ENCODE measurements at regions not wholly inside any gene's neighbourhood (a gene's known extent, or its start where the extent isn't known, plus 50 kb on each side); places are given as distances from the start of the nearest gene placed in this dataset.
"Not testable (repeated sequence)": the region's sequence is repeated elsewhere in the genome, so short reads cannot be mapped to it uniquely, and the experiment has no call there.

DNA sequence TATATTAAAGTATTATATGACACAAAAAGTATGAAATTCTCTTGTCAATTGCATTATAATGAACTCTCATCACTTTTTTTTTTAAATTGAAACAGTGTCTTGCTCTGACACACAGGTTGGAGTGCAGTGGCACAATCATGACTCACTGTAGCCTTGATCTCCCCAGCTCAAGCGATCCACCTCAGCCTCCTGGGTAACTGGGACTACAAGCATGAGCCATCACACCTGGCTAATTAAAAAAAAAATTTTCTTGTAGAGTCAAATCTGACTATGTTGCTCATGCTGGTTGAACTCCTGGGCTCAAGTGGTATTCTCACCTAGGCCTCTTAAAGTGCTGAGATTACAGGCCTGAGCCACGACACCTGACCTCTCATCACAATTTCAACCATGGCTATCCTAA is 259.3 kb downstream of the S1PR1 start:
- Histone ChIP-seq H3K27ac (no peak overlapping the region), H3K9me3 (no peaks in the 10 kb centered on the region), H3K36me3 (no peaks in the 10 kb centered on the region), H3K4me1 (no peaks in the 10 kb centered on the region), H3K4me3 (no peak overlapping the region), H3K27me3 (no peaks in the 10 kb centered on the region)
- WGBS, 2 donors (ENCODE audit: low coverage in 1 of 2): 78 to 89% methylated on average over 2 of the region's 2 CpGs
- TF ChIP-seq EP300 (IDR thresholded peaks at IDR 0.05): no peak
- no peak for ATAC-seq

- WGBS, 2 donors (ENCODE audit: low coverage in 1 of 2): 48 to 50% methylated on average over 2 of the region's 2 CpGs
- Histone ChIP-seq H3K36me3 (no peaks in the 10 kb centered on the region), H3K27me3 (no peaks in the 10 kb centered on the region), H3K27ac (no peak overlapping the region), H3K4me1 (no peaks in the 10 kb centered on the region), H3K4me3 (no peak overlapping the region), H3K9me3 (no peaks in the 10 kb centered on the region)
- ATAC-seq: no peak
- TF ChIP-seq POLR2A (IDR thresholded peaks at IDR 0.05): no peak
- TF ChIP-seq, protein P1, sequence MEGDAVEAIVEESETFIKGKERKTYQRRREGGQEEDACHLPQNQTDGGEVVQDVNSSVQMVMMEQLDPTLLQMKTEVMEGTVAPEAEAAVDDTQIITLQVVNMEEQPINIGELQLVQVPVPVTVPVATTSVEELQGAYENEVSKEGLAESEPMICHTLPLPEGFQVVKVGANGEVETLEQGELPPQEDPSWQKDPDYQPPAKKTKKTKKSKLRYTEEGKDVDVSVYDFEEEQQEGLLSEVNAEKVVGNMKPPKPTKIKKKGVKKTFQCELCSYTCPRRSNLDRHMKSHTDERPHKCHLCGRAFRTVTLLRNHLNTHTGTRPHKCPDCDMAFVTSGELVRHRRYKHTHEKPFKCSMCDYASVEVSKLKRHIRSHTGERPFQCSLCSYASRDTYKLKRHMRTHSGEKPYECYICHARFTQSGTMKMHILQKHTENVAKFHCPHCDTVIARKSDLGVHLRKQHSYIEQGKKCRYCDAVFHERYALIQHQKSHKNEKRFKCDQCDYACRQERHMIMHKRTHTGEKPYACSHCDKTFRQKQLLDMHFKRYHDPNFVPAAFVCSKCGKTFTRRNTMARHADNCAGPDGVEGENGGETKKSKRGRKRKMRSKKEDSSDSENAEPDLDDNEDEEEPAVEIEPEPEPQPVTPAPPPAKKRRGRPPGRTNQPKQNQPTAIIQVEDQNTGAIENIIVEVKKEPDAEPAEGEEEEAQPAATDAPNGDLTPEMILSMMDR (IDR thresholded peaks at IDR 0.05): no peak
- TF ChIP-seq EP300 (IDR thresholded peaks at IDR 0.05): no peak
- no peak for TF ChIP-seq POLR2AphosphoS5 (IDR thresholded peaks at IDR 0.05)
Observed at GRCh38 chr1:101497881-101498559, 261.2 kb downstream of the S1PR1 start.

GRCh38 chr1:101504106-101504505 is 267.3 kb downstream of the S1PR1 start:
- not testable (repeated sequence) for H3K27ac ChIP-seq, ATAC-seq, H3K4me3 ChIP-seq, H3K27me3 ChIP-seq, H3K9me3 ChIP-seq, H3K36me3 ChIP-seq, H3K4me1 ChIP-seq
- 89% methylated on average over 2 of the region's 2 CpGs; no CpG with 5 or more reads in 1 of the 2 donors for WGBS, 2 donors (ENCODE audit: low coverage in 1 of 2)

- not testable (repeated sequence) for H3K4me3 ChIP-seq, H3K27ac ChIP-seq, ATAC-seq, H3K9me3 ChIP-seq, H3K36me3 ChIP-seq, H3K4me1 ChIP-seq, H3K27me3 ChIP-seq
- 83 to 100% methylated on average over 3 to 5 of the region's 5 CpGs for WGBS, 2 donors (ENCODE audit: low coverage in 1 of 2)
Observed at GRCh38 chr1:101505240-101505639, 268.4 kb downstream of the S1PR1 start.

DNA sequence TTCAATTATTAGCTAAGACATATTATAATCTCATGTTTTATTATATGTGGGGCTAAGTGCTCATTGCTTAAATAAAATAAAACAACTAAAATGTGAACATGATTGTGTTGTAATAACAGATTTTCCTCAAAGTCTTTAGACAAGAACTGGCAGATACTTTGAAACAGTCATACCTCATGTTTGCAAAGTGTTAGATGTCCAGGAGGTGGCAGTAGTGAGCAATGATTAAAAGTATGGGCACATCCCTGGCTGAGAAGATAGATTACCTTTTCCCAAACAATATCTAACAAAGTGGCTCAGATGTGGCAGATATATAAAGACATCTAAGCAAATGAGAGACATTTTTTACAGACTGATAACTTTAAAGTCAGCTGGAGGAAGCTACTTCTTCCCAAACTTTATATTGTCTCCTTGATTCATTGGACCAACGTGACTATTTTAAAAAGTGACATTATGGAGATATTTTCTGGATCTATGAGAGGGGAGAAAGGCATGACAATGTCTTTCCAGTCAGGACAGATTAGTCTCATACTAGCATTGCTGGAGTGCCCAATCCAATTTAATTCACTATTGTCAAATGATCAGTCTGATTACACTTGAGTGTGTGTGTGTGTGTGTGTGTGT is 269.8 kb downstream of the S1PR1 start:
- TF ChIP-seq, protein P1 (IDR thresholded peaks at IDR 0.05): peak; percentile 12 to 54 (median 19)
- no peak for TF ChIP-seq POLR2AphosphoS5 (IDR thresholded peaks at IDR 0.05)
- TF ChIP-seq POLR2A (IDR thresholded peaks at IDR 0.05): no peak
- Histone ChIP-seq H3K27ac (no peak overlapping the region), H3K4me1 (no peaks in the 10 kb centered on the region), H3K4me3 (no peak overlapping the region), H3K9me3 (no peaks in the 10 kb centered on the region), H3K36me3 (no peaks in the 10 kb centered on the region), H3K27me3 (no peaks in the 10 kb centered on the region)
- WGBS, 2 donors (ENCODE audit: low coverage in 1 of 2): 93 to 100% methylated on average over 1 of the region's 1 CpG
- no peak for ATAC-seq

DNA sequence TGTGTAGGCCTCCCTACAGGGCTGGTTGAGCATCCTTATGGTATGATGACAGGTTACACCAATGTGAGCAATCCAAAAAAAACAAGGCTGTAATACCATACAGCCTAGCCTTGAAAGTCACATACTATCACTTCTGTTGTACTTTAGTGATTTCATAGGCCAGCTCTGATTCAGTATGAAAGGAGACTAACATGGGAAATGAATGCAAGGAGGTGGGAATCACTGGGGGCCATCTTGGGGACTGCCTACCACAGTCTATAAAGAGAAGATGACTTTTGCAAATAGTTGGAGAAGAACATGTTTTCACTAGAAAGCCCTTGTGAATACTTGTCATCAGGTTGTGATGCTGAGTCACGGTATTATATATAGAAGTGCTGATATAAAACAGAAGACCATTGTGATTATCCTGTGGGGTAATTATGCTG is 270.7 kb downstream of the S1PR1 start:
- ATAC-seq: no peak
- H3K9me3 ChIP-seq: no peaks in the 10 kb centered on the region
- H3K4me1 ChIP-seq: no peaks in the 10 kb centered on the region
- 69 to 89% methylated on average over 1 of the region's 1 CpG for WGBS, 2 donors (ENCODE audit: low coverage in 1 of 2)
- TF ChIP-seq, protein P1 (IDR thresholded peaks at IDR 0.05): no peak
- TF ChIP-seq POLR2A (IDR thresholded peaks at IDR 0.05): no peak
- TF ChIP-seq POLR2AphosphoS5 (IDR thresholded peaks at IDR 0.05): no peak
- TF ChIP-seq EP300 (IDR thresholded peaks at IDR 0.05): no peak
- no peak overlapping the region for H3K27ac ChIP-seq
- no peaks in the 10 kb centered on the region for H3K36me3 ChIP-seq
- no peak overlapping the region for H3K4me3 ChIP-seq
- H3K27me3 ChIP-seq: no peaks in the 10 kb centered on the region

Data from gastroesophageal sphincter (tissue), 4 donors.